ENCODE measurements at regions not wholly inside any gene's neighbourhood (a gene's known extent, or its start where the extent isn't known, plus 50 kb on each side); places are given as distances from the start of the nearest gene placed in this dataset.
"Not testable (repeated sequence)": the region's sequence is repeated elsewhere in the genome, so short reads cannot be mapped to it uniquely, and the experiment has no call there.

DNA sequence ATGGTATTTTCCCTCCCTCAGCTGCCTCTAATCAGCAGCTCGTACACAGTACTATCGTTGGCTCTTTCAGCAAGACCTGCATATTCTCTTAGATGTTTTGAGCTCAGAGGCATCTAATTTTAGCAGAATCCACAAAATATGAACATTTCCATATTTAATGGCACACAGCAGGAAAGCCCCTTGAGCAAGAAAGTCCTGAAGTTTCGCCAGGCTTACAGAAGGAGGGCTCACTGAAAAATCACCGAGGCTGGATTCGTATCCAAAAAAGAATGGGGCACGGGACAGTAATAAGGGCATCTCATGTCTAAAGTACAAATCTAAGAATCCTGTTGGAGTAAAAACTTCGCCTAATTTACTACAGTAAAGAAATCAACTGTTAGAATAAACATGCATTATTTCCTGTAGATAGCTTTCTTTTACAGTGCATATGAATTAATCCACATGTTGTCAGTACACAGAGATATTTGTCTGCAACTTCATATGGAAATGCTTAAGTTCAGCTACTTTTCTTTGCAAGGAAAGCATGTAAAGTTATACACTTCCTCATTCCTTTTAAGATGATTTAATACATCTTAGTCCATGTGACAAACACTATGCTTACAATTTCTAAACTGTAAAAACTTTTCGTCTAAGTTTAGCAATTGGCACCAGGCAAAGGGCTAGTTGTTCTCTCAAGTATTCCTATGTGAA, 1205.3 kb upstream of the ADGRL4 start:
- DNase-seq (ENCODE audit: low read depth), result no peak

DNA sequence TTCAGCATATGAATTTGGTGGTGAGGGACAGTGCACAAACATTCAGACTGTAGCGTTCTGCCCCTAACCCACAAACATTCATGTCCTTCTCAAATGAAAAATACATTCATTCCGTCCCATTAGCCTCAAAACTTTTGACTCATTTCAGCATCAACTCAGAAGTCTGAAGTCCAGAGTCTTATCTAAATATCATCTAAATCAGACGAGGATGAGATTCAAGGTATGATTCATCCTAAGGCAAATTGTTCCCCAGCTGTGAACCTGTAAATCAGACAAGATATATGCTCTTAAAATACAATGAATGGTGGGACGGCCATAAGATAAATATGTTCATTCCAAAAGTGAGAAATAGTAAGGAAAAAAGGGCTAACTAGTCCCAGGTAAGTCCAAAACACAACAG, 1195.6 kb upstream of the ADGRL4 start:
- peak; percentile 0 for DNase-seq (ENCODE audit: low read depth)

GRCh38 chr1:80194221-80194620, 1187.7 kb upstream of the ADGRL4 start:
- no peak for DNase-seq (ENCODE audit: low read depth)

DNA sequence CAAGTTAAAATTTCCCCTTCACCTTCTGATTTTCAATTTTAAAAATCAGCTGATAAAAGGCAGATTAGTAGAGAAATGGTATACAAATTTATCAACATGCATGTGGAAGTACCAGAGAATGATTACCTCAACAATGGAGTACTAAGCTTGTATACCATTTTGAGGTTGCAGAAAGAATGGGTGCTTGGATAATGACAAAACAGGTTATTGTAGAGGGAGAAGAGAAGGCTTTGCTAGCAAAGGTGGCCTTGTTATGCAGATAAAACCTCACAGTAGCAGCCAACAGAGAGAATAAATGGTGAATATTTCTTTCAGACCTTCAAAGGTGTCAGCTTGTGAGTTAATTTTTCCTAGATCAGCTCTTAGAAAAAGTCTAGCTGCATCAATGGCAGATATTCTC, 1174.9 kb upstream of the ADGRL4 start:
- no peak for DNase-seq (ENCODE audit: low read depth)

DNA sequence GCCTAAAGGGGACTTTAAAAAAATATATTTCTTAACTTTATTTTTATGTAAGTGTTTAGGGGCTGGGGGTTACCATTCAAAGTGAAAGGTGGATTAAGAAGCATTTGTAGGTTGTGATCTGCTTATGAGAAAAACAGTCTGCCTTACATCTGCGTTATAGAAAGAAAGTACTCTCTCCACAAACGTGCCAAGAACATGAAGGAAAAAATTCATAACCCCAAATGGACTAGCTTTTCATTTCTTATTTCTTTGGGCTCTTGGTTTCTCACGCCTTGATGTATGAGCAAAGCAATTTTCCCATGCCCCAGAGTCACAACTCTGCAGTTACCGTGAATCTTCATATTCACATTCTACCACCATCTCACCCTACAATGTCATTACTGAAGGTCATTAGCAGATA, 1165.1 kb upstream of the ADGRL4 start:
- no peak for DNase-seq (ENCODE audit: low read depth)

- DNase-seq (ENCODE audit: low read depth), result peak; percentile 2
Measured at GRCh38 chr1:80170811-80171485, 1164.4 kb upstream of the ADGRL4 start.

DNA sequence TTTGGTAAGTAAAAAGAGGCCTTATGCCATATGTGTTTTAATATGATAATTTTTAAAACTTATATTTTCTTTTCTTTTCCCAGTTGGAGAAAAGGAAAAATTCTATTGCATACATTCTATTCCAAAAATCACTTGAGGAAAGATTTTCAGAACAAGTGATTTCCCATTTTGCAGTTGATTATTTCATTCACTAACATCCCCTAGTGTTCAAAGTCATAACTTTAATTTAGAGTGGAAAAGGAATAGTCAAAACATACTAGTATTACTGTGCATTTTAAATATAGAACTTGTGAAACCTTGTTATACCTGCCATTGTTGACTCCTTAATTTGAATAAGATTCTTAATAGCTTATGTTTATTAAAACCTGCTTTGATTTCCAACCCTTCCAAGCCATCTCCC, 1157.6 kb upstream of the ADGRL4 start:
- DNase-seq (ENCODE audit: low read depth), result no peak

- no peak for DNase-seq (ENCODE audit: low read depth)
Measured at GRCh38 chr1:80163686-80164085, 1157.2 kb upstream of the ADGRL4 start.

GRCh38 chr1:80158771-80159170, 1152.2 kb upstream of the ADGRL4 start:
- DNase-seq (ENCODE audit: low read depth), result no peak

GRCh38 chr1:80158266-80158665, 1151.7 kb upstream of the ADGRL4 start:
- DNase-seq (ENCODE audit: low read depth), result no peak

DNA sequence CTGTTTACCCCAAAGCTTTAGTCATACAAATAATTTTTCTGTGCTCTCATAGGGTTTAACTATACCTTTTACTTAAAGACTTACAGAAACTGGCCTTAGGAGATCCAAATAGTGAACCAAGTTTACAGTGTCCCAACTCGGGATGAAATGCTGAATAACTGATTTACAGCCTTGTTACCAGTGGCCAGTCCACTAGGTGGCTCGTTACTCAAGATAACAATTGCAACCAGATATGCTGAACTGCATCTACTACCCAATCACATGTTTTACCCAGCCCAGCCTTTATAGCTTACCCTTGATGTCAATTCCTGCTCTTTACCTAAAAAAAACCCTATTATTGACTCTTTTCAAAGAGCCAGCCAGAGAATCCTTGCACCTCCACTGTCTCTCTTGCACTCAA, 1148.8 kb upstream of the ADGRL4 start:
- no peak for DNase-seq (ENCODE audit: low read depth)

DNA sequence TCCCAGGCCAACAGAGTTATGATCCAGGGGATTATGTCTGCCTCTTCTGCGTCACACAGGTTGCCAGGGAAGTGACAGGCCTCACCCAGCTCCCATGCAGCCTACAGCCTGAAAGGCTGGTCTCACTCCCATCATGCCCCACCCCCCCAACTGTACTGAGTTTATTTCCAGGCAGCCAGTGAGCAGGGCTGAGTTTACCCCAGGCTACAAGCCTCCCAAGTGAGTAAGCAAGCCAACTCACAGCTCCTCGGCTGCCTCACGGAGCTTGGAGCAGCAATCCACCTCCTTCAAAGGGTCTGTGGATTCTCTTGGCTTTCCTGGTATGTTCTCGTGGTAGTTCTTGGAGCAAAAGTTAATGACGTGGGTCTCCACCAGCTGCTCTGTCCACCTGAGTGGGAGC, 1147.6 kb upstream of the ADGRL4 start:
- no peak for DNase-seq (ENCODE audit: low read depth)

- DNase-seq (ENCODE audit: low read depth), result no peak
Measured at GRCh38 chr1:80153762-80154161, 1147.2 kb upstream of the ADGRL4 start.

- DNase-seq (ENCODE audit: low read depth), result no peak
Measured at GRCh38 chr1:80143361-80143760, 1136.8 kb upstream of the ADGRL4 start.

DNA sequence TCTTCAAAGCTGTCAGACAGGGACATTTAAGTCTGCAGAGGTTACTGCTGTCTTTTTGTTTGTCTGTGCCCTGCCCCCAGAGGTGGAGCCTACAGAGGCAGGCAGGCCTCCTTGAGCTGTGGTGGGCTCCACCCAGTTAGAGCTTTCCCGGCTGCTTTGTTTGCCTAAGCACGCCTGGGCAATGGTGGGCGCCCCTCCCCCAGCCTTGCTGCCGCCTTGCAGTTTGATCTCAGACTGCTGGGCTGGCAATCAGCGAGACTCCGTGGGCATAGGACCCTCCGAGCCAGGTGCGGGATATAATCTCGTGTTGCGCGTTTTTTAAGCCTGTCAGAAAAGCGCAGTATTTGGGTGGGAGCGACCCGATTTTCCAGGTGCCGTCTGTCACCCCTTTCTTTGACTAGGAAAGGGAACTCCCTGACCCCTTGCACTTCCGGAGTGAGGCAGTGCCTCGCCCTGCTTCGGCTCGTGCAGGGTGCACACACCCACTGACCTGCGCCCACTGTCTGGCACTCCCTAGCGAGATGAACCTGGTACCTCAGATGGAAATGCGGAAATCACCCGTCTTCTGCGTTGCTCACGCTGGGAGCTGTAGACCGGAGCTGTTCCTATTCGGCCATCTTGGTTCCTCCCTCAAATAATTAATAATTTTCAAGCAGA, 1131.5 kb upstream of the ADGRL4 start:
- not testable (repeated sequence) for DNase-seq (ENCODE audit: low read depth)

DNA sequence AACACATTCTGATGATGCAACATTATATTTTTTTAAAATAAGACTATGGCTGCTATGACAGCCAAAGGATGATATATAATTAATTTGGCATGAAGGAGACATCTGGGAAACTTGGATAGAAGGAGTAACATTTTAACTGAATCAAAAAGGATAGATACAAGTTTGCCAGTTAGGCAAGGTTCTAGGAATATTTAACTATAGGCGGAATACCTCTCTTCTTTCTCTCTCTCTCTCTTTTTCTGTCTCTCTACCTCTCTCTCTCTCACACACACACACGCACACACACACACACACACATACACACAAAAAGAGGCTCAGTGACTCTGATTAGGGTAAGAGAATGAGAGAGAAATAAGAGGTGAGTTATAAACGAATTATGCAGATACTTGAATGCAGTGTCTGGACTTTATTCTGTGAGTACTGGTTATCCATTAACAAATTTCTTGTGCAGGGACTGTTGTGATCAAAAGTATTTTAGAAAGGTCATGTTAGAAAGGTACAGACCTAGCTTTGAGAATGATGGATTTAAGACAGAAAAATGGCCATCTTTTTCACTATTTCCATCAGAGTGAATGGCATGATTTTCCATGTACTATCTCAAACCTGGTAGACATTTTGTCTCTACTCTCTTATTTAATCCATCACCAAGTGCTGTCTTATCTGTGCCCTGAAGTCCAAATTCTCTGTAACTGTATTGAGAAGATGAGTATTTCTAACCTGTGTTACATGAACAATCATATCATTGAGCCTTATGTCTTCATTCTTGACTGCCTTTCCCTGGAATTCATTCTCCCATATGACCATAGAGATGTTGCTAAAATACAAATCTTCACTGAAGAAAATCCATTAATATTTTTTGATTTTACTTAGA, 1106.9 kb upstream of the ADGRL4 start:
- DNase-seq (ENCODE audit: low read depth), result no peak

DNA sequence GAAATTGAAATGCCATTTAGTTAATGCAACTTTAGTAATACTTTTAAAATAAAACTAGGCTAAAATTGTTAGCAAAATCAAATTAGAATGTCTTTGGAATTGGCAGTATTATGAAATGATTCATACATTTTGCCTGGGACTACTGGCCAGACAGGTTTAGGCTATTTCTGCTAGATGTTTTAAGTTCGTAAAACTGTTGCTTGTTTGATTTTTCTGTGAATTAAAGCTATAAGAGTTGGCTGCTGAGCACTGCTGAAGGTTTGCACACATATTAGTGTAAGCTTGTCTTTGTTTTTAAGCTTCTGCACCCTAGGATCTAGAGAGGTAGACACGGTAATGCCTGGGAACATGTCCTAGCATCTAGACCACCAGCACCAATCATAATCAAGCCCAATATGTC, 1094.6 kb upstream of the ADGRL4 start:
- DNase-seq (ENCODE audit: low read depth), result no peak

DNA sequence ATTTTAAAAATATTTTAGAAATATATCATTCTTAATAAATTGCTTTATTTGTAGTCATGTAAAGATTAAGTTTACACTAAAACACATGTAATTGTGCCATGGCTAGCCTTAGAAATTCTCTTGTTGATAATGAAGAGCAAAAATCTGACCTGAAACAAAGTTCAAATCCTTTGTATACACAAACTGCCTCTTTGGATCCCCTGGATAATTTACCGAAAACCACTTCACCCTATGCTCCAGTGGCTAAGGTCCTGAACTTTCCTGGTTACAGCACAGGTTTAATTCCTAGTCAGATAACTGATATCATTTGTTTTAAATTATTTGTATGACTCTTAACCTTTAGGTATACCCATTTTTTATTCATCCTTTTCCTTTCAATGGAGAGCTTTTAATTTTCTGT, 1093.2 kb upstream of the ADGRL4 start:
- no peak for DNase-seq (ENCODE audit: low read depth)

DNA sequence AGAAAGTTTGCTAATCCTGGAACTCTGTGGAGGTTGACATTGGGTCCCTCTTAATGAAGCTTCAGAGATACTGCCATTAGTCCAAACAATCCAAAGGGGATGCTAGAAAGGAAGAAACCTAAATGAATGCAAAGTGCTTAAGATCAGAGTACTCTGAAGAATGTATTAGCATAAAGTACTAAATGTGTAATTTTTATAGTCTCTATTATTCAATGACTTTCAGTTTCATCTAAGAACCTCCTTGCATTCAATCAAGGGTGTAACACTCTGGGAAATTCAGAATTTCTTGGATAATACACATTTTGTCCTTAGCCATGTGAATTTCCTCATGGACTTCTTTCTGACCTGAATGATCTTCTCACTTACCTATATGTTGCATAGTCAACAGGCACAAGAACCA, 1078.5 kb upstream of the ADGRL4 start:
- DNase-seq (ENCODE audit: low read depth), result no peak

DNA sequence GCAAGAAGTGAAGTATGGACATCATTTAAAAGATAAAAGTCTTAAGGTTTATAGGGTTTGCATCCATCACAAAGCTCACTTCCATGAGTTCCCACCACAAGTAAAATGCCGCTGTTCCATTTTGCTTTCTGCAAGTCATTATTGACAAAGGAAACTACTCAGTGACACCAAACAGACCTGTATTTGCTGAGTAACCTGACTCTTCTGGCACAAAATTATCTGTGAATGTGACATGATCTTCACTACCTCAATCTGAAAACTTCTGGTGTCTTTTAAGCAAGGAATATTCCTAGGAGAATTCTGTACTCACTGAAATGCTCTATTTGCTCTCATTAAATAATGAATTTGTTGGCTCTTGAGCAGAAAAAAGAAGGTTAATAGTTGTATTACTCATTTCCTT, 1077.4 kb upstream of the ADGRL4 start:
- DNase-seq (ENCODE audit: low read depth), result no peak

GRCh38 chr1:80076469-80076868, 1069.9 kb upstream of the ADGRL4 start:
- no peak for DNase-seq (ENCODE audit: low read depth)

DNA sequence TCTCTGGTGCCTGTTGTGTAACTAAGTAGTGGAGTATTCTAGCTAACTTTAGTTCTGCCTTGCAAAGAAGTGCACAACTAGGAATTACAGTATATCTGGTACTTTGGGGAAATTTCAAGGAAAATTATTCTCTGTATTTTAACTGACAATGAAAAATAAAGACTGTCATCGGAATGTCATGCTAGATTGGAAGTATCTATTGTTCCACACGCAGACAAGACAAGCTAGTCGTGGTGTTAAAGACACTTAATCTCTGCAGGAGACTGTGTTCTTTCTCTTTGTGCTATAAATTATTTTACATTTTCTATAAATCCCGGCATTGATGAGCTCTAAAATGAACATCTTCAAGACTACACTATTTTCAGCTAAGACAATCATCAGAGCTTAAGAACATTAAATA, 1068.8 kb upstream of the ADGRL4 start:
- DNase-seq (ENCODE audit: low read depth), result no peak
